ENCODE measurements at regions not wholly inside any gene's neighbourhood (a gene's known extent, or its start where the extent isn't known, plus 50 kb on each side); places are given as distances from the start of the nearest gene placed in this dataset.

- no peak for DNase-seq
Observed at GRCh38 chr5:39521940-39522590, 97.3 kb upstream of the DAB2 start.

- no peak for DNase-seq
Observed at GRCh38 chr5:39521098-39521860, 96.5 kb upstream of the DAB2 start.

GRCh38 chr5:39520232-39520572, 95.4 kb upstream of the DAB2 start:
- peak in 1 of 56 donors; percentile 8 for DNase-seq

- no peak for DNase-seq
Observed at GRCh38 chr5:39519566-39520231, 94.9 kb upstream of the DAB2 start.

GRCh38 chr5:39519079-39519478, 94.3 kb upstream of the DAB2 start:
- no peak for DNase-seq

- no peak for DNase-seq
Observed at GRCh38 chr5:39518516-39518915, 93.7 kb upstream of the DAB2 start.

GRCh38 chr5:39517800-39518199, 93.0 kb upstream of the DAB2 start:
- DNase-seq = no peak

- no peak for DNase-seq
Observed at GRCh38 chr5:39515881-39516280, 91.1 kb upstream of the DAB2 start.

- no peak for DNase-seq
Observed at GRCh38 chr5:39513236-39513635, 88.5 kb upstream of the DAB2 start.

GRCh38 chr5:39506211-39506610, 81.4 kb upstream of the DAB2 start:
- no peak for DNase-seq

- no peak for DNase-seq
Observed at GRCh38 chr5:39505791-39506190, 81.0 kb upstream of the DAB2 start.

- no peak for DNase-seq
Observed at GRCh38 chr5:39505363-39505762, 80.6 kb upstream of the DAB2 start.

- no peak for DNase-seq
Observed at GRCh38 chr5:39503155-39503554, 78.4 kb upstream of the DAB2 start.

- no peak for DNase-seq
Observed at GRCh38 chr5:39502704-39503103, 77.9 kb upstream of the DAB2 start.

- no peak for DNase-seq
Observed at GRCh38 chr5:39501397-39501796, 76.6 kb upstream of the DAB2 start.

GRCh38 chr5:39500551-39501175, 75.9 kb upstream of the DAB2 start:
- DNase-seq = no peak

- DNase-seq = no peak
Observed at GRCh38 chr5:39498278-39498952, 73.6 kb upstream of the DAB2 start.

- no peak for DNase-seq
Observed at GRCh38 chr5:39497322-39497721, 72.5 kb upstream of the DAB2 start.

- DNase-seq = no peak
Observed at GRCh38 chr5:39495227-39495626, 70.4 kb upstream of the DAB2 start.

GRCh38 chr5:39494534-39494933, 69.8 kb upstream of the DAB2 start:
- no peak for DNase-seq

GRCh38 chr5:39494107-39494510, 69.3 kb upstream of the DAB2 start:
- no peak for DNase-seq

- no peak for DNase-seq
Observed at GRCh38 chr5:39491210-39491609, 66.4 kb upstream of the DAB2 start.

Measured in amygdala (tissue), 56 donors.